ENCODE measurements at regions not wholly inside any gene's neighbourhood (a gene's known extent, or its start where the extent isn't known, plus 50 kb on each side); places are given as distances from the start of the nearest gene placed in this dataset.

- DNase-seq (ENCODE audit: low read depth, low spot score): no peak
- in situ Hi-C loops (cut with HindIII; ENCODE audit: low sequenced_read_pairs): no loop called here
- no peak overlapping the region for H3K4me3 ChIP-seq (ENCODE audit: low read depth, low read length)
- TF ChIP-seq CTCF (IDR thresholded peaks at IDR 0.05; ENCODE audit: low read depth, low read length): no peak
Measured at GRCh38 chr5:142222225-142222865, 102.5 kb downstream of the SPRY4 start.

GRCh38 chr5:142221091-142221860, 103.5 kb downstream of the SPRY4 start:
- TF ChIP-seq CTCF (IDR thresholded peaks at IDR 0.05; ENCODE audit: low read depth, low read length): no peak
- no peak for DNase-seq (ENCODE audit: low read depth, low spot score)
- H3K4me3 ChIP-seq (ENCODE audit: low read depth, low read length): no peak overlapping the region
- in situ Hi-C loops (cut with HindIII; ENCODE audit: low sequenced_read_pairs): no loop called here

- no peak for DNase-seq (ENCODE audit: low read depth, low spot score)
- no peak for TF ChIP-seq CTCF (IDR thresholded peaks at IDR 0.05; ENCODE audit: low read depth, low read length)
- H3K4me3 ChIP-seq (ENCODE audit: low read depth, low read length): no peak overlapping the region
- in situ Hi-C loops (cut with HindIII; ENCODE audit: low sequenced_read_pairs): no loop called here
Measured at GRCh38 chr5:142219146-142219545, 105.7 kb downstream of the SPRY4 start.

GRCh38 chr5:142216931-142217330, 107.9 kb downstream of the SPRY4 start:
- no peak for TF ChIP-seq CTCF (IDR thresholded peaks at IDR 0.05; ENCODE audit: low read depth, low read length)
- in situ Hi-C loops (cut with HindIII; ENCODE audit: low sequenced_read_pairs): no loop called here
- no peak for DNase-seq (ENCODE audit: low read depth, low spot score)
- H3K4me3 ChIP-seq (ENCODE audit: low read depth, low read length): no peak overlapping the region

GRCh38 chr5:142215915-142216681, 107.5 kb downstream of the NDFIP1 start:
- in situ Hi-C loops (cut with HindIII; ENCODE audit: low sequenced_read_pairs): no loop called here
- peak; percentile 99 for DNase-seq (ENCODE audit: low read depth, low spot score)
- H3K4me3 ChIP-seq (ENCODE audit: low read depth, low read length): no peak overlapping the region

More at GRCh38 chr5:142215915-142216681, 107.5 kb downstream of the NDFIP1 start:
- no peak for TF ChIP-seq CTCF (IDR thresholded peaks at IDR 0.05; ENCODE audit: low read depth, low read length)

Measured in astrocyte of the spinal cord (primary cell).